IPS DF 6.9 (cell line): ENCODE measurements at regions not wholly inside any gene's neighbourhood (a gene's known extent, or its start where the extent isn't known, plus 50 kb on each side); places are given as distances from the start of the nearest gene placed in this dataset.

ENCODE experiments used
- DNase-seq: peaks from one replicate; pipeline ENCODE4 v3.0.0-alpha.2; 2013; ENCODE audit warnings: low read depth, low spot score
- H3K27ac ChIP-seq: one replicate; pipeline ENCODE4 v1.5.1; 2013; ENCODE audit warnings: low read length, control low read depth
- H3K27me3 ChIP-seq: 2 replicates; pipeline ENCODE4 v1.6.1; 2013; ENCODE audit warnings: mild to moderate bottlenecking, low read length; ENCODE audit not compliant: control insufficient read depth, insufficient read depth
- H3K36me3 ChIP-seq: 2 replicates; pipeline ENCODE4 v1.6.1; 2013; ENCODE audit warnings: low read length; ENCODE audit not compliant: control insufficient read depth, insufficient read depth
- H3K4me1 ChIP-seq: 2 replicates; pipeline ENCODE4 v1.6.1; 2013; ENCODE audit warnings: low read length; ENCODE audit not compliant: control insufficient read depth, insufficient read depth
- H3K4me3 ChIP-seq: 2 replicates; pipeline ENCODE4 v1.5.1; 2013; ENCODE audit warnings: mild to moderate bottlenecking, low read length
- H3K9me3 ChIP-seq: 2 replicates; pipeline ENCODE4 v1.6.1; 2013; ENCODE audit warnings: low read length, inconsistent platforms; ENCODE audit not compliant: control insufficient read depth, insufficient read depth
- WGBS: extraction: QIAGEN DNeasy Blood & Tissue Kit; methylation state at CpG from one replicate; pipeline ENCODE4 v1.1.7; 2013; ENCODE audit warnings: mixed read lengths, missing lambda C conversion rate; ENCODE audit not compliant: insufficient read length, insufficient coverage; 5-methylcytosine and 5-hydroxymethylcytosine counted together

DNA sequence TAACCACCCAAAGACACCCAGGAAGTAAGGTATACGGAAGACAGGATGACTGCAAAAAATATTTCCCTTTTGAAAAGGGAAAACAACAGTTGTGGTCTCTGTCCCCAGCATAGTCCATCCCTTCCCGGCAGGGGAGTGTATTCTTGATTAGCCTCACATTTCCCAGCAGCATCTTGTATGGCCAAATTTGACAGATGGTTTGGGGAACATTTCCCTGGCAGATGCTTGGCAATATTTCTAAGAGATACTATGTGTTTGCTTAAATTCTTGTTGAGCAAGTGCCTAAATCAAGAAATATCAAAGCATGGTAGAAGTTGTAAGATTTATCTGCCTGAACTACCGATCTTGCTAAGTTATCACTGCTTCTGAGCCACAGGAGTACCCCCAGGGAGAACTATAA lies 56.9 kb upstream of the TPK1 start:
- no peak overlapping the region for H3K27ac ChIP-seq
- DNase-seq, result no peak
- H3K4me1 ChIP-seq, result no peaks in the 10 kb centered on the region
- no peaks in the 10 kb centered on the region for H3K36me3 ChIP-seq
- H3K9me3 ChIP-seq, result no peaks in the 10 kb centered on the region
- H3K27me3 ChIP-seq, result no peaks in the 10 kb centered on the region
- no CpG with 5 or more reads among the region's 3 CpGs for WGBS
- H3K4me3 ChIP-seq, result no peak overlapping the region
